WTC11 (cell line): ENCODE measurements at regions not wholly inside any gene's neighbourhood (a gene's known extent, or its start where the extent isn't known, plus 50 kb on each side); places are given as distances from the start of the nearest gene placed in this dataset.

ENCODE experiments used
- ATAC-seq: fragments of 200-7000 bp; cut with Tn5 transposase; 2 replicates; pipeline ENCODE4 v1.10.0; 2021; ENCODE audit warnings: mild to moderate bottlenecking, moderate library complexity
- CTCF ChIA-PET: fragments of 300-600 bp; sonication (Branson Sonifier 250); formaldehyde crosslinking; loops from one replicate; lab custom pipeline; 2021; ENCODE audit warnings: antibody characterized with exemption; lab: Charles Lee
- POLR2A ChIA-PET: fragments of 350-600 bp; sonication (Branson Sonifier 250); formaldehyde crosslinking; loops from one replicate; lab custom pipeline; 2021; ENCODE audit warnings: antibody characterized with exemption; lab: Charles Lee
- DNase-seq: peaks from one replicate; pipeline ENCODE4 v3.0.0; 2021; ENCODE audit warnings: low spot score
- H3K27ac Mint-ChIP-seq: 2 replicates; pipeline ENCODE4 v1.8.0; 2021; ENCODE audit warnings: mixed read lengths
- H3K27me3 Mint-ChIP-seq: 2 replicates; pipeline ENCODE4 v1.8.0; 2021; ENCODE audit warnings: low read depth, mild to moderate bottlenecking, moderate library complexity, mixed read lengths
- H3K36me3 Mint-ChIP-seq: 2 replicates; pipeline ENCODE4 v1.8.0; 2021; ENCODE audit warnings: mixed read lengths
- H3K4me1 Mint-ChIP-seq: 2 replicates; pipeline ENCODE4 v1.8.0; 2022; ENCODE audit warnings: mixed read lengths
- H3K4me3 Mint-ChIP-seq: 2 replicates; pipeline ENCODE4 v1.8.0; 2021; ENCODE audit warnings: mild to moderate bottlenecking, moderate library complexity, mixed read lengths
- H3K9me3 Mint-ChIP-seq: 2 replicates; pipeline ENCODE4 v1.8.0; 2021; ENCODE audit warnings: mixed read lengths
- EMX1 ChIP-seq: fragments of 250-450 bp; sonication (Bioruptor Pico); IDR thresholded peaks from 2 replicates; pipeline ENCODE4 v1.8.0; 2021; ENCODE audit warnings: mild to moderate bottlenecking
- FOXJ3 ChIP-seq: sonication (generic); formaldehyde crosslinking; IDR thresholded peaks from 2 replicates; pipeline ENCODE4 v1.9.0; 2021; ENCODE audit warnings: missing genetic modification reagents, mild to moderate bottlenecking, borderline replicate concordance
- GABPB1 ChIP-seq: sonication (generic); formaldehyde crosslinking; IDR thresholded peaks from 2 replicates; pipeline ENCODE4 v1.8.1; 2023; ENCODE audit warnings: mild to moderate bottlenecking, missing genetic modification reagents
- GTF2I ChIP-seq: fragments of 250-450 bp; sonication (Bioruptor Pico); conservative IDR thresholded peaks from 2 replicates; pipeline ENCODE4 v1.4.0; 2021; ENCODE audit warnings: mild to moderate bottlenecking
- HMGA2 ChIP-seq: fragments of 250-450 bp; sonication (Bioruptor Pico); IDR thresholded peaks from 2 replicates; pipeline ENCODE4 v1.4.0; 2021; ENCODE audit warnings: mild to moderate bottlenecking, moderate library complexity
- JUN ChIP-seq: sonication (generic); formaldehyde crosslinking; IDR thresholded peaks from 2 replicates; pipeline ENCODE4 v1.8.0; 2023; ENCODE audit warnings: mild to moderate bottlenecking, missing genetic modification reagents
- NFATC4 ChIP-seq: fragments of 250-450 bp; sonication (Bioruptor Pico); IDR thresholded peaks from 2 replicates; pipeline ENCODE4 v1.9.0; 2021; ENCODE audit warnings: mild to moderate bottlenecking
- NFE2L1 ChIP-seq: sonication (generic); formaldehyde crosslinking; IDR thresholded peaks from 2 replicates; pipeline ENCODE4 v1.8.1; 2023; ENCODE audit warnings: missing genetic modification reagents
- NR3C1 ChIP-seq: sonication (generic); formaldehyde crosslinking; conservative IDR thresholded peaks from 2 replicates; pipeline ENCODE4 v1.8.1; 2023; ENCODE audit warnings: low read depth, mild to moderate bottlenecking, missing genetic modification reagents
- OVOL2 ChIP-seq: fragments of 250-450 bp; sonication (Bioruptor Pico); IDR thresholded peaks from 2 replicates; pipeline ENCODE4 v1.9.0; 2021; ENCODE audit warnings: mild to moderate bottlenecking, borderline replicate concordance
- PRRX2 ChIP-seq: fragments of 250-450 bp; sonication (Bioruptor Pico); IDR thresholded peaks from 2 replicates; pipeline ENCODE4 v1.8.0; 2021; ENCODE audit warnings: mild to moderate bottlenecking
- RORB ChIP-seq: fragments of 250-450 bp; sonication (Bioruptor Pico); IDR thresholded peaks from 2 replicates; pipeline ENCODE4 v1.9.0; 2021; ENCODE audit warnings: mild to moderate bottlenecking
- SMAD4 ChIP-seq: sonication (generic); formaldehyde crosslinking; IDR thresholded peaks from 2 replicates; pipeline ENCODE4 v1.8.0; 2022; ENCODE audit warnings: mild to moderate bottlenecking, missing genetic modification reagents
- SOX15 ChIP-seq: fragments of 250-450 bp; sonication (Bioruptor Pico); IDR thresholded peaks from 2 replicates; pipeline ENCODE4 v1.9.0; 2021; ENCODE audit warnings: mild to moderate bottlenecking
- SP1 ChIP-seq: sonication (generic); formaldehyde crosslinking; conservative IDR thresholded peaks from 2 replicates; pipeline ENCODE4 v1.8.1; 2022; ENCODE audit warnings: missing genetic modification reagents
- TP53 ChIP-seq: sonication (generic); formaldehyde crosslinking; IDR thresholded peaks from 2 replicates; pipeline ENCODE4 v1.8.1; 2023; ENCODE audit warnings: mild to moderate bottlenecking, missing genetic modification reagents
- ZBTB21 ChIP-seq: sonication (generic); formaldehyde crosslinking; IDR thresholded peaks from 2 replicates; pipeline ENCODE4 v1.8.1; 2023; ENCODE audit warnings: mild to moderate bottlenecking, missing genetic modification reagents, borderline replicate concordance
- ZNF138 ChIP-seq: sonication (generic); formaldehyde crosslinking; conservative IDR thresholded peaks from 2 replicates; pipeline ENCODE4 v1.8.1; 2022; ENCODE audit warnings: mild to moderate bottlenecking, moderate library complexity, missing genetic modification reagents
- ZNF219 ChIP-seq: sonication (generic); formaldehyde crosslinking; IDR thresholded peaks from 2 replicates; pipeline ENCODE4 v1.8.0; 2023; ENCODE audit warnings: missing genetic modification reagents, mild to moderate bottlenecking, borderline replicate concordance
- ZNF232 ChIP-seq: sonication (generic); formaldehyde crosslinking; IDR thresholded peaks from 2 replicates; pipeline ENCODE4 v1.8.0; 2022; ENCODE audit warnings: mild to moderate bottlenecking, missing genetic modification reagents
- ZNF263 ChIP-seq: sonication (generic); formaldehyde crosslinking; IDR thresholded peaks from 2 replicates; pipeline ENCODE4 v1.8.1; 2022; ENCODE audit warnings: low read depth, mild to moderate bottlenecking, moderate library complexity, missing genetic modification reagents
- ZNF396 ChIP-seq: fragments of 250-450 bp; sonication (Bioruptor Pico); IDR thresholded peaks from 2 replicates; pipeline ENCODE4 v1.8.0; 2021; ENCODE audit warnings: mild to moderate bottlenecking, moderate library complexity, borderline replicate concordance
- ZNF423 ChIP-seq: fragments of 250-450 bp; sonication (Bioruptor Pico); IDR thresholded peaks from 2 replicates; pipeline ENCODE4 v2.1.2; 2022; ENCODE audit warnings: mild to moderate bottlenecking, moderate library complexity
- TF ChIP-seq, protein P1 (sequence below): sonication (generic); formaldehyde crosslinking; IDR thresholded peaks from 2 replicates; pipeline ENCODE4 v1.8.1; 2022; ENCODE audit warnings: low read depth, mild to moderate bottlenecking, moderate library complexity, missing genetic modification reagents, borderline replicate concordance
- TF ChIP-seq, protein P2 (sequence below): fragments of 250-450 bp; sonication (Bioruptor Pico); IDR thresholded peaks from 2 replicates; pipeline ENCODE4 v1.9.0; 2021; ENCODE audit warnings: moderate library complexity, mild to moderate bottlenecking, inconsistent platforms, borderline replicate concordance
- TF ChIP-seq, protein P3 (sequence below): sonication (generic); formaldehyde crosslinking; IDR thresholded peaks from 2 replicates; pipeline ENCODE4 v1.8.0; 2023; ENCODE audit warnings: mild to moderate bottlenecking, missing genetic modification reagents
- TF ChIP-seq, protein P4 (sequence below): sonication (generic); formaldehyde crosslinking; IDR thresholded peaks from 2 replicates; pipeline ENCODE4 v1.8.1; 2023; ENCODE audit warnings: mild to moderate bottlenecking, missing genetic modification reagents, borderline replicate concordance

DNA sequence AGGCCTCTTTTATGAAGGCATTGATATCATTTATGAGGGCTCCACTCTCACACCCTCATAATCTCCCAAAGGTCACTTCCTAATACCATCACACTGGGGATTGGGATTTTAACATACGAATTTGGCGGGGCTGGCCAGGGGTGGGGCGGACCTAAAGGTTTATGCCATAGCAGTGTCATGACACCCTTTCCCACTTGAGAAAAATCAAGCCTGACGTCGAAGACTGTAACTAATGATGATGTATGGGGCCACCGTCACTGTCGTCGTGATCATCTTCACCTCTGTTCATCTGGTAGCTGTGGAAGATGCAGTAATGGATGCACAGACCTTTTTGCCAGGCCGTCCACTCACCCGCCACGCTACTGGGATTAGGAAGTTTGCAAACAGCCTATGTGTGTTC is 912.1 kb downstream of the TBC1D22A start (continued):
- TF ChIP-seq, protein P1, sequence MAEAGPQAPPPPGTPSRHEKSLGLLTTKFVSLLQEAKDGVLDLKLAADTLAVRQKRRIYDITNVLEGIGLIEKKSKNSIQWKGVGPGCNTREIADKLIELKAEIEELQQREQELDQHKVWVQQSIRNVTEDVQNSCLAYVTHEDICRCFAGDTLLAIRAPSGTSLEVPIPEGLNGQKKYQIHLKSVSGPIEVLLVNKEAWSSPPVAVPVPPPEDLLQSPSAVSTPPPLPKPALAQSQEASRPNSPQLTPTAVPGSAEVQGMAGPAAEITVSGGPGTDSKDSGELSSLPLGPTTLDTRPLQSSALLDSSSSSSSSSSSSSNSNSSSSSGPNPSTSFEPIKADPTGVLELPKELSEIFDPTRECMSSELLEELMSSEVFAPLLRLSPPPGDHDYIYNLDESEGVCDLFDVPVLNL (CRISPR knock-in tag): no peak

DNA sequence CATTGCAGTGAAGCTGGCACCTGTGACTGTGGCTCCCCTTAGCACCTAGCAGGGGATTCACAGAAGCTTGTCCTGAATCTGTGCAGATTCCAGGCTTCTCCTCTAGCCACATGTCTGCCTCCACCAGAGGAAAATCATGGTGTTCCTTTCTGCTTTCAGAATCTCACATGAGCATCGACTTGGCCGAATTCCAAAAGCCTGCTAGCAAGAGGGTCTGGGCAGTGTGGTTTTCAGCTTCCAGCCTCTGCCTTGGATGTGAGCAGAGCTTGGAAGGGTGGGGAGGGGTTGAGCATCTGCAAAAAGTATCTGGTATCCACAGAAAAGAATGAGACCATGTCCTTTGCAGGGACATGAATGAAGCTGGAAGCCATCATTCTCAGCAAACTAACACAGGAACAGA is 911.1 kb downstream of the TBC1D22A start:
- ATAC-seq (no peak), DNase-seq (no peak)
- Mint-ChIP-seq H3K9me3 (peaks cover 24% of the 10 kb centered on the region), H3K36me3 (peaks cover 19% of the 10 kb centered on the region), H3K4me3 (no peak overlapping the region), H3K27ac (no peak overlapping the region), H3K4me1 (peaks cover 25% of the 10 kb centered on the region), H3K27me3 (peaks cover 8% of the 10 kb centered on the region)
- TF ChIP-seq ZNF263 (CRISPR knock-in tag) (no peak), RORB (no peak), FOXJ3 (CRISPR knock-in tag) (no peak), TP53 (CRISPR knock-in tag) (no peak), NFE2L1 (CRISPR knock-in tag) (no peak), ZNF138 (no peak), OVOL2 (no peak), SOX15 (CRISPR knock-in tag) (no peak), ZNF423 (CRISPR knock-in tag) (no peak), PRRX2 (CRISPR knock-in tag) (no peak)
- TF ChIP-seq, protein P2, sequence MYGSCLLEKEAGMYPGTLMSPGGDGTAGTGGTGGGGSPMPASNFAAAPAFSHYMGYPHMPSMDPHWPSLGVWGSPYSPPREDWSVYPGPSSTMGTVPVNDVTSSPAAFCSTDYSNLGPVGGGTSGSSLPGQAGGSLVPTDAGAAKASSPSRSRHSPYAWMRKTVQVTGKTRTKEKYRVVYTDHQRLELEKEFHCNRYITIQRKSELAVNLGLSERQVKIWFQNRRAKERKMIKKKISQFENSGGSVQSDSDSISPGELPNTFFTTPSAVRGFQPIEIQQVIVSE (CRISPR knock-in tag): no peak
- TF ChIP-seq, protein P3, sequence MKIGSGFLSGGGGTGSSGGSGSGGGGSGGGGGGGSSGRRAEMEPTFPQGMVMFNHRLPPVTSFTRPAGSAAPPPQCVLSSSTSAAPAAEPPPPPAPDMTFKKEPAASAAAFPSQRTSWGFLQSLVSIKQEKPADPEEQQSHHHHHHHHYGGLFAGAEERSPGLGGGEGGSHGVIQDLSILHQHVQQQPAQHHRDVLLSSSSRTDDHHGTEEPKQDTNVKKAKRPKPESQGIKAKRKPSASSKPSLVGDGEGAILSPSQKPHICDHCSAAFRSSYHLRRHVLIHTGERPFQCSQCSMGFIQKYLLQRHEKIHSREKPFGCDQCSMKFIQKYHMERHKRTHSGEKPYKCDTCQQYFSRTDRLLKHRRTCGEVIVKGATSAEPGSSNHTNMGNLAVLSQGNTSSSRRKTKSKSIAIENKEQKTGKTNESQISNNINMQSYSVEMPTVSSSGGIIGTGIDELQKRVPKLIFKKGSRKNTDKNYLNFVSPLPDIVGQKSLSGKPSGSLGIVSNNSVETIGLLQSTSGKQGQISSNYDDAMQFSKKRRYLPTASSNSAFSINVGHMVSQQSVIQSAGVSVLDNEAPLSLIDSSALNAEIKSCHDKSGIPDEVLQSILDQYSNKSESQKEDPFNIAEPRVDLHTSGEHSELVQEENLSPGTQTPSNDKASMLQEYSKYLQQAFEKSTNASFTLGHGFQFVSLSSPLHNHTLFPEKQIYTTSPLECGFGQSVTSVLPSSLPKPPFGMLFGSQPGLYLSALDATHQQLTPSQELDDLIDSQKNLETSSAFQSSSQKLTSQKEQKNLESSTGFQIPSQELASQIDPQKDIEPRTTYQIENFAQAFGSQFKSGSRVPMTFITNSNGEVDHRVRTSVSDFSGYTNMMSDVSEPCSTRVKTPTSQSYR (CRISPR knock-in tag): no peak
- TF ChIP-seq, all 79 proteins: peak for 0
- CTCF ChIA-PET: no interaction called here
- POLR2A ChIA-PET: interaction anchor here (0.6 kb wide), 1 partner anchor 37 kb away, joined by 3 read pairs; no protein-coding TSS in a partner anchor

DNA sequence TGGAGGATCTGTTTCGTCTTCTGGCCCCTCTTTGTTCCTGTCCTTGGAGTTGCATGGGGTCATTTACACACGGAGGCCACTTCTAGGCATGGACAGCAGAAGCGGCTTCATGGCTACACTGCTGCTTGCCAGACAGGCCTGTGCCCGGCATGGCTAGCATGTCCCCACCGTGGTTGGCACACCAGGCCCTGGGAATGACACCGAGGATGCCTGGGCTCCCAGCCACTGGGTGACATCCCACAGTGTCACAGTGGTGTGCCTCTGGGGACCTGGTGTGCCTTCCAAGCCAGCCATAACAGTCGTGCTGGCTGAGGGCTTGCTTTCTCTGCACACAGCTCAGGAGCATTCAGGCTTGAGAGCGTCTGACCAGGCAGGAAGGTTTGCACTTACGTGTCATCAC is 910.1 kb downstream of the TBC1D22A start:
- ChIA-PET CTCF (no interaction called here), POLR2A (no interaction called here)
- H3K4me1 Mint-ChIP-seq: peaks cover 14% of the 10 kb centered on the region
- DNase-seq: no peak
- no peak for ATAC-seq
- H3K4me3 Mint-ChIP-seq: no peak overlapping the region
- TF ChIP-seq SP1 (CRISPR knock-in tag) (no peak), EMX1 (no peak), ZNF232 (no peak), ZBTB21 (no peak), SMAD4 (CRISPR knock-in tag) (no peak), NFATC4 (CRISPR knock-in tag) (no peak), GTF2I (CRISPR knock-in tag) (no peak), JUN (CRISPR knock-in tag) (no peak), NR3C1 (CRISPR knock-in tag) (no peak), ZNF219 (no peak), TP53 (CRISPR knock-in tag) (no peak), GABPB1 (CRISPR knock-in tag) (no peak), ZNF396 (CRISPR knock-in tag) (no peak), HMGA2 (CRISPR knock-in tag) (no peak), SOX15 (CRISPR knock-in tag) (no peak)
- TF ChIP-seq, protein P1 (CRISPR knock-in tag): no peak
- TF ChIP-seq, protein P4, sequence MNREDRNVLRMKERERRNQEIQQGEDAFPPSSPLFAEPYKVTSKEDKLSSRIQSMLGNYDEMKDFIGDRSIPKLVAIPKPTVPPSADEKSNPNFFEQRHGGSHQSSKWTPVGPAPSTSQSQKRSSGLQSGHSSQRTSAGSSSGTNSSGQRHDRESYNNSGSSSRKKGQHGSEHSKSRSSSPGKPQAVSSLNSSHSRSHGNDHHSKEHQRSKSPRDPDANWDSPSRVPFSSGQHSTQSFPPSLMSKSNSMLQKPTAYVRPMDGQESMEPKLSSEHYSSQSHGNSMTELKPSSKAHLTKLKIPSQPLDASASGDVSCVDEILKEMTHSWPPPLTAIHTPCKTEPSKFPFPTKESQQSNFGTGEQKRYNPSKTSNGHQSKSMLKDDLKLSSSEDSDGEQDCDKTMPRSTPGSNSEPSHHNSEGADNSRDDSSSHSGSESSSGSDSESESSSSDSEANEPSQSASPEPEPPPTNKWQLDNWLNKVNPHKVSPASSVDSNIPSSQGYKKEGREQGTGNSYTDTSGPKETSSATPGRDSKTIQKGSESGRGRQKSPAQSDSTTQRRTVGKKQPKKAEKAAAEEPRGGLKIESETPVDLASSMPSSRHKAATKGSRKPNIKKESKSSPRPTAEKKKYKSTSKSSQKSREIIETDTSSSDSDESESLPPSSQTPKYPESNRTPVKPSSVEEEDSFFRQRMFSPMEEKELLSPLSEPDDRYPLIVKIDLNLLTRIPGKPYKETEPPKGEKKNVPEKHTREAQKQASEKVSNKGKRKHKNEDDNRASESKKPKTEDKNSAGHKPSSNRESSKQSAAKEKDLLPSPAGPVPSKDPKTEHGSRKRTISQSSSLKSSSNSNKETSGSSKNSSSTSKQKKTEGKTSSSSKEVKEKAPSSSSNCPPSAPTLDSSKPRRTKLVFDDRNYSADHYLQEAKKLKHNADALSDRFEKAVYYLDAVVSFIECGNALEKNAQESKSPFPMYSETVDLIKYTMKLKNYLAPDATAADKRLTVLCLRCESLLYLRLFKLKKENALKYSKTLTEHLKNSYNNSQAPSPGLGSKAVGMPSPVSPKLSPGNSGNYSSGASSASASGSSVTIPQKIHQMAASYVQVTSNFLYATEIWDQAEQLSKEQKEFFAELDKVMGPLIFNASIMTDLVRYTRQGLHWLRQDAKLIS (CRISPR knock-in tag): no peak
- H3K9me3 Mint-ChIP-seq: peaks cover 32% of the 10 kb centered on the region
- H3K27ac Mint-ChIP-seq: no peak overlapping the region
- H3K36me3 Mint-ChIP-seq: peaks cover 19% of the 10 kb centered on the region
- H3K27me3 Mint-ChIP-seq: peaks cover 8% of the 10 kb centered on the region
